Stomach (tissue), 4 donors: ENCODE measurements at regions not wholly inside any gene's neighbourhood (a gene's known extent, or its start where the extent isn't known, plus 50 kb on each side); places are given as distances from the start of the nearest gene placed in this dataset.
"Not testable (repeated sequence)": the region's sequence is repeated elsewhere in the genome, so short reads cannot be mapped to it uniquely, and the experiment has no call there.

ENCODE experiments used
- CTCF ChIP-seq, 7 experiments: fragments of 450-650 bp in 4 of 7; fragments of 200-600 bp in 3 of 7; sonication (generic) in 3 of 7; IDR thresholded peaks; one replicate each; pipeline ENCODE4 v1.5.1; 2016 to 2019; ENCODE audit warnings: antibody characterized with exemption in 7 of 7, control low read depth in 2 of 7, mild to moderate bottlenecking in 1 of 7
- EP300 ChIP-seq: sonication (generic); formaldehyde crosslinking; IDR thresholded peaks from one replicate; pipeline ENCODE4 v1.6.1; 2017; ENCODE audit warnings: antibody characterized with exemption
- POLR2A ChIP-seq, 4 donors: fragments of 450-650 bp; IDR thresholded peaks; one replicate each; pipeline ENCODE4 v1.6.1; 2016; ENCODE audit warnings: antibody characterized with exemption in 4 of 4, control low read depth in 2 of 4, mild to moderate bottlenecking in 1 of 4, moderate library complexity in 1 of 4
- POLR2AphosphoS5 ChIP-seq, 3 donors: sonication (generic); formaldehyde crosslinking; IDR thresholded peaks; one replicate each; pipeline ENCODE4 v1.6.1; 2016; ENCODE audit warnings: antibody characterized with exemption in 3 of 3

GRCh38 chr6:27146456-27146705 lies 101.1 kb upstream of the PRSS16 start:
- TF ChIP-seq CTCF (IDR thresholded peaks at IDR 0.05); POLR2A (IDR thresholded peaks at IDR 0.05); POLR2AphosphoS5 (IDR thresholded peaks at IDR 0.05); EP300: not testable (repeated sequence)
